HEK293 (cell line): ENCODE measurements at regions not wholly inside any gene's neighbourhood (a gene's known extent, or its start where the extent isn't known, plus 50 kb on each side); places are given as distances from the start of the nearest gene placed in this dataset.

Source experiments
- CTCF ChIA-PET: fragments of 350-600 bp; formaldehyde crosslinking; extraction: SDS; loops from one replicate; lab custom pipeline; 2021; ENCODE audit warnings: antibody characterized with exemption; lab: Yijun Ruan, JAX
- POLR2A ChIA-PET: fragments of 300-600 bp; formaldehyde crosslinking; extraction: SDS; loops from one replicate; lab custom pipeline; 2020; ENCODE audit warnings: antibody characterized with exemption, inconsistent platforms; lab: Yijun Ruan, JAX
- H3K27ac ChIP-seq: fragments of 200-500 bp; sonication (Bioruptor generic); 2 replicates; pipeline ENCODE4 v1.5.1; 2014; ENCODE audit warnings: low read depth, low read length, control low read depth, inconsistent platforms; ENCODE audit errors: extremely low read depth
- H3K36me3 ChIP-seq, 2 experiments: fragments of 200-500 bp in 1 of 2; sonication (Bioruptor generic) in 1 of 2; 1 replicate in 1 of 2; 2 replicates in 1 of 2; pipeline ENCODE4 v1.5.1; 2014 to 2017; ENCODE audit warnings: inconsistent platforms in 2 of 2, low read length in 2 of 2; ENCODE audit not compliant: control insufficient read depth in 2 of 2, insufficient read depth in 1 of 2
- H3K4me1 ChIP-seq: fragments of 200-500 bp; sonication (Bioruptor generic); 2 replicates; pipeline ENCODE4 v1.5.1; 2014; ENCODE audit warnings: mild to moderate bottlenecking, low read length, inconsistent platforms; ENCODE audit not compliant: control insufficient read depth, insufficient read depth
- H3K4me3 ChIP-seq: 2 replicates; pipeline ENCODE4 v1.5.1; 2011; ENCODE audit warnings: low read depth, mild to moderate bottlenecking, control low read depth, low read length, moderate library complexity
- H3K9me3 ChIP-seq: fragments of 200-500 bp; sonication (Bioruptor generic); 2 replicates; pipeline ENCODE4 v1.5.1; 2014; ENCODE audit warnings: low read depth, low read length, inconsistent platforms; ENCODE audit not compliant: control insufficient read depth, insufficient read depth
- GLI4 ChIP-seq: fragments of 450-650 bp; formaldehyde crosslinking; IDR thresholded peaks from 2 replicates; pipeline ENCODE4 v1.5.1; 2016; ENCODE audit warnings: missing biosample characterization, missing genetic modification characterization
- KLF17 ChIP-seq: fragments of 450-650 bp; formaldehyde crosslinking; IDR thresholded peaks from 2 replicates; pipeline ENCODE4 v1.5.1; 2016; ENCODE audit warnings: missing biosample characterization, missing genetic modification characterization
- KLF9 ChIP-seq: fragments of 450-650 bp; formaldehyde crosslinking; IDR thresholded peaks from 2 replicates; pipeline ENCODE4 v1.5.1; 2016; ENCODE audit warnings: missing biosample characterization, missing genetic modification characterization, low read depth
- OSR2 ChIP-seq: fragments of 450-650 bp; formaldehyde crosslinking; IDR thresholded peaks from 2 replicates; pipeline ENCODE4 v1.5.1; 2016; ENCODE audit warnings: missing biosample characterization, missing genetic modification characterization
- PRDM1 ChIP-seq: fragments of 450-650 bp; formaldehyde crosslinking; IDR thresholded peaks from 2 replicates; pipeline ENCODE4; 2016; ENCODE audit warnings: missing biosample characterization, missing genetic modification characterization
- ZBTB49 ChIP-seq: fragments of 450-650 bp; formaldehyde crosslinking; IDR thresholded peaks from 2 replicates; pipeline ENCODE4 v1.5.1; 2016; ENCODE audit warnings: missing biosample characterization, missing genetic modification characterization, low read depth
- ZFHX2 ChIP-seq: fragments of 450-650 bp; formaldehyde crosslinking; conservative IDR thresholded peaks from 2 replicates; pipeline ENCODE4 v1.5.1; 2016; ENCODE audit warnings: missing biosample characterization, missing genetic modification characterization
- ZNF280D ChIP-seq: fragments of 450-650 bp; formaldehyde crosslinking; IDR thresholded peaks from 2 replicates; pipeline ENCODE4 v1.5.1; 2016; ENCODE audit warnings: missing biosample characterization, missing genetic modification characterization
- ZNF341 ChIP-seq: fragments of 450-650 bp; formaldehyde crosslinking; IDR thresholded peaks from 2 replicates; pipeline ENCODE4; 2016; ENCODE audit warnings: low read depth, missing biosample characterization, missing genetic modification characterization
- ZNF350 ChIP-seq: fragments of 450-650 bp; formaldehyde crosslinking; IDR thresholded peaks from 2 replicates; pipeline ENCODE4 v1.5.0; 2017; ENCODE audit warnings: missing biosample characterization, mild to moderate bottlenecking, missing genetic modification characterization
- ZNF423 ChIP-seq: fragments of 450-650 bp; formaldehyde crosslinking; IDR thresholded peaks from 2 replicates; pipeline ENCODE4 v1.5.1; 2016; ENCODE audit warnings: missing biosample characterization, missing genetic modification characterization
- ZNF48 ChIP-seq: fragments of 450-650 bp; formaldehyde crosslinking; IDR thresholded peaks from 2 replicates; pipeline ENCODE4 v1.5.1; 2016; ENCODE audit warnings: missing biosample characterization, missing genetic modification characterization
- ZNF514 ChIP-seq: fragments of 450-650 bp; formaldehyde crosslinking; IDR thresholded peaks from 2 replicates; pipeline ENCODE4 v1.5.1; 2016; ENCODE audit warnings: missing biosample characterization, missing genetic modification characterization
- ZNF521 ChIP-seq: fragments of 450-650 bp; formaldehyde crosslinking; IDR thresholded peaks from 2 replicates; pipeline ENCODE4 v1.5.1; 2017; ENCODE audit warnings: missing biosample characterization, mild to moderate bottlenecking, missing genetic modification characterization
- ZNF580 ChIP-seq: fragments of 450-650 bp; formaldehyde crosslinking; IDR thresholded peaks from 2 replicates; pipeline ENCODE4 v1.5.1; 2016; ENCODE audit warnings: missing biosample characterization, missing genetic modification characterization
- ZNF596 ChIP-seq: fragments of 450-650 bp; IDR thresholded peaks from 2 replicates; pipeline ENCODE4 v1.5.0; 2018; ENCODE audit warnings: missing biosample characterization, mild to moderate bottlenecking, missing genetic modification characterization, moderate library complexity
- ZNF610 ChIP-seq: fragments of 450-650 bp; formaldehyde crosslinking; IDR thresholded peaks from 2 replicates; pipeline ENCODE4 v1.5.1; 2016; ENCODE audit warnings: missing biosample characterization, missing genetic modification characterization, borderline replicate concordance
- ZNF623 ChIP-seq: fragments of 450-650 bp; formaldehyde crosslinking; IDR thresholded peaks from 2 replicates; pipeline ENCODE4 v1.5.1; 2016; ENCODE audit warnings: missing biosample characterization, missing genetic modification characterization
- ZNF626 ChIP-seq: fragments of 450-650 bp; sonication (Bioruptor Pico); formaldehyde crosslinking; IDR thresholded peaks from 2 replicates; pipeline ENCODE4 v1.5.1; 2018; ENCODE audit warnings: missing biosample characterization, missing genetic modification characterization, inconsistent platforms
- ZNF639 ChIP-seq: fragments of 450-650 bp; formaldehyde crosslinking; IDR thresholded peaks from 2 replicates; pipeline ENCODE4 v1.5.1; 2016; ENCODE audit warnings: missing biosample characterization, missing genetic modification characterization
- ZNF660 ChIP-seq: fragments of 450-650 bp; IDR thresholded peaks from 2 replicates; pipeline ENCODE4 v1.5.1; 2018; ENCODE audit warnings: missing biosample characterization, mild to moderate bottlenecking, missing genetic modification characterization
- ZNF670 ChIP-seq: fragments of 450-650 bp; formaldehyde crosslinking; IDR thresholded peaks from 2 replicates; pipeline ENCODE4 v1.5.1; 2016; ENCODE audit warnings: missing biosample characterization, missing genetic modification characterization, low read depth
- ZNF747 ChIP-seq: fragments of 450-650 bp; formaldehyde crosslinking; IDR thresholded peaks from 2 replicates; pipeline ENCODE4 v1.5.1; 2016; ENCODE audit warnings: missing biosample characterization, missing genetic modification characterization

- Histone ChIP-seq H3K27ac (no peak overlapping the region), H3K4me1 (peaks cover 10% of the 10 kb centered on the region), H3K4me3 (no peak overlapping the region), H3K9me3 (no peaks in the 10 kb centered on the region), H3K36me3 (no peaks in the 10 kb centered on the region)
- TF ChIP-seq PRDM1 (tag by site-specific recombination) (no peak), ZNF626 (tag by site-specific recombination) (no peak)
- ChIA-PET POLR2A (no interaction called here), CTCF (no interaction called here)
These were observed 278.8 kb downstream of the PSAT1 start for GRCh38 chr9:78575771-78576170.

GRCh38 chr9:78577156-78577906 is 280.4 kb downstream of the PSAT1 start:
- POLR2A ChIA-PET: no interaction called here
- peaks cover 10% of the 10 kb centered on the region for H3K4me1 ChIP-seq
- no peak overlapping the region for H3K4me3 ChIP-seq
- no peak overlapping the region for H3K27ac ChIP-seq
- CTCF ChIA-PET: no interaction called here
- H3K9me3 ChIP-seq: no peaks in the 10 kb centered on the region
- no peaks in the 10 kb centered on the region for H3K36me3 ChIP-seq
- no peak for TF ChIP-seq ZNF350 (tag by site-specific recombination)
- no peak for TF ChIP-seq ZNF610 (tag by site-specific recombination)
- no peak for TF ChIP-seq GLI4 (tag by site-specific recombination)
- TF ChIP-seq ZNF747 (tag by site-specific recombination): no peak
- TF ChIP-seq OSR2: no peak
- no peak for TF ChIP-seq ZNF341
- TF ChIP-seq ZNF639: no peak
- no peak for TF ChIP-seq ZNF623 (tag by site-specific recombination)
- no peak for TF ChIP-seq ZNF660 (tag by site-specific recombination)
- TF ChIP-seq ZNF48: no peak

- H3K9me3 ChIP-seq: no peaks in the 10 kb centered on the region
- ChIA-PET CTCF (no interaction called here), POLR2A (no interaction called here)
- no peak overlapping the region for H3K27ac ChIP-seq
- no peak overlapping the region for H3K4me3 ChIP-seq
- peaks cover 10% of the 10 kb centered on the region for H3K4me1 ChIP-seq
- H3K36me3 ChIP-seq: no peaks in the 10 kb centered on the region
- TF ChIP-seq ZBTB49 (tag by site-specific recombination): no peak
- TF ChIP-seq ZNF596: no peak
- TF ChIP-seq ZNF580 (tag by site-specific recombination): no peak
- TF ChIP-seq ZNF280D (tag by site-specific recombination): no peak
- no peak for TF ChIP-seq ZNF423 (tag by site-specific recombination)
- no peak for TF ChIP-seq ZFHX2 (tag by site-specific recombination)
- no peak for TF ChIP-seq ZNF514 (tag by site-specific recombination)
- no peak for TF ChIP-seq KLF17 (tag by site-specific recombination)
- TF ChIP-seq ZNF670 (tag by site-specific recombination): no peak
- no peak for TF ChIP-seq KLF9 (tag by site-specific recombination)
- no peak for TF ChIP-seq ZNF521 (tag by site-specific recombination)
These were observed 281.1 kb downstream of the PSAT1 start for GRCh38 chr9:78578072-78578471.
